ENCODE measurements at regions not wholly inside any gene's neighbourhood (a gene's known extent, or its start where the extent isn't known, plus 50 kb on each side); places are given as distances from the start of the nearest gene placed in this dataset.

DNA sequence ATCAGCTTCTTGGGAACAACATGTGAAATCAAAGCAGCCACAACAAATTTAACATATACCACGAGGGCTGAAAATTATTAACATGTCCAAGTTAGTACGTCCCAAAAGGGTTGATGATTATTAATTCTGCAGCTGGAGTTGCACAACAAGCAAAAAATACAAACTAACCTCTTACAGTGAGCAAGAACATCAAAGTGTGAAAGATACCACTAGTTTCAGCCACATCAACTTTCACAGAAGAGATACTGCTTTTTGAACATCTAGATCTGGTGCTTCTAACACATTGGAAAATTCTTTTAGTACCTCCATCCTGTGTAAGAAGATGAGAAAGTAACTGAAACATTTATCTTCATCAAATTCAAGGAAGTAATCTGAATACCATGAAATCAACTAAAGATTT lies 334.1 kb downstream of the PCDH7 start:
- no peak for DNase-seq (ENCODE audit: low read depth, low spot score)

DNA sequence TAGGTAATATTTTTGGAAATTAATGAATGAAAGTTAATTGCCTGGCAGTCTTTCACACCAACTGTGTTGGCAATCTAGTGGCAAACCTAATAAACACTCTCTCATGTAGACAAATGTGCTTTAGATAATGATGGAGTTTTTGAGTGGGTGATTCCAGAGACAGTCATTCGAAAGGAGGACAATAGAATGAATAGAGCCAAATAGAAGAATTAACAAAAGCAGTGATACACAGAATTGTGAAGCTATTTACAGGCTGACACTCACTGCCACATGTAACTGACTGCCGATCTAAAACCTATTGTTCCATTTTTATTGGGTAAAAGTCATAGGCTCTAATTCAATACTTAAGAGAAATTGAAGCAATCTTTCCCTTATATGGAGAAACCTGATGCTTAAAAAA lies 338.5 kb downstream of the PCDH7 start:
- no peak for DNase-seq (ENCODE audit: low read depth, low spot score)

DNA sequence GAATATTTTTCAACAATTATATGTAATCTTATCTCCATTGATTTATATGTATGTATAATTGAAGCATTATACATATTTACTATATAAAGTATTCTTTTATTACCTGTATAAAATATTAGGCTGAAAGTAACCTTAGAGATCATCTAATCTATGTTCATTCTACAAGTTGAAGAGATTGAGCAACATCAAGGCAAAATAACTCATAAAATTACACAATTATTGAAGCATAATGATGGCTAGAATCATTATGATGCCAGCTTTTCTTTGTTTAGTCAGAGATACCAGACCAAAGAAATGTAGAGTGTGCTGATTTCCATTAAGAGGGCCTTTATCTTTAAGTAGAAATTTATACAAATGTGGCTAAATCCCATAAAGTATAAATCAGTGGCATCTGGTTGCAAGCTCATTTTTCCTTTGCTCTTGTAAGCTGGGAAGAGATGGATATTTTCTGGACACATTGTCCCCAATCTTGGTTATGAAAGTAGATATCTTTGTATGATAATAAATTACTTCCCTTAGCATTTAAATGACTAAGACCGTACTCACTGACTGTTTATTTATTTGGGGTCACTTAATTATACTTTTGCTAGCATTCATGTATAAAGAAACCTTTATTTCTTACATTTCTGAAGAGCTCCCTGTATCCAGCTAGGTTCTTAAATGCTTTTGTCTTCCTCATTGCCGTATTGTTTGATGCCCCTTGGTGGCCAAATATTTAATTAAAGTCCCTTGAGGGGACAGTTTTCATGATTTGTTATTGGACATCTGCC lies 339.8 kb downstream of the PCDH7 start:
- DNase-seq (ENCODE audit: low read depth, low spot score): no peak

DNA sequence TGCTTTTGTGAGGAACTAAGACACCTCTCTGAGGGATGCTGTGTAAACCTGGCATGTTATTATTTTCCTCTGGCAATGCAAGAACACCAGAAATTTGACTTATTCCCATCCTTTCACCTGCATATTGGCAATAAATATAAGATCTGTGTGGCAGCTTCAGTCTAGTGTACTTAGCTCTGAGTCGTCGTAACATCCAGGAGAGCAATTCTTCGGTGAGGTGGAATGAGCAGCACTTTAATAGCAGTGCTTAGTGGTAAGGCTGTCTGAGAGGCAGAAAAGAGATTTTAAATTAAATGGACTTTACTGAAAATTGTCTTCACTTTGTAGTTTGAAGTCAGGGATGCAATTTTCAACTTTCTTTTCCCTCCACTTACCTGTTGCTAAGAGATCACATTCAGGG lies 344.9 kb downstream of the PCDH7 start:
- DNase-seq (ENCODE audit: low read depth, low spot score): no peak

DNA sequence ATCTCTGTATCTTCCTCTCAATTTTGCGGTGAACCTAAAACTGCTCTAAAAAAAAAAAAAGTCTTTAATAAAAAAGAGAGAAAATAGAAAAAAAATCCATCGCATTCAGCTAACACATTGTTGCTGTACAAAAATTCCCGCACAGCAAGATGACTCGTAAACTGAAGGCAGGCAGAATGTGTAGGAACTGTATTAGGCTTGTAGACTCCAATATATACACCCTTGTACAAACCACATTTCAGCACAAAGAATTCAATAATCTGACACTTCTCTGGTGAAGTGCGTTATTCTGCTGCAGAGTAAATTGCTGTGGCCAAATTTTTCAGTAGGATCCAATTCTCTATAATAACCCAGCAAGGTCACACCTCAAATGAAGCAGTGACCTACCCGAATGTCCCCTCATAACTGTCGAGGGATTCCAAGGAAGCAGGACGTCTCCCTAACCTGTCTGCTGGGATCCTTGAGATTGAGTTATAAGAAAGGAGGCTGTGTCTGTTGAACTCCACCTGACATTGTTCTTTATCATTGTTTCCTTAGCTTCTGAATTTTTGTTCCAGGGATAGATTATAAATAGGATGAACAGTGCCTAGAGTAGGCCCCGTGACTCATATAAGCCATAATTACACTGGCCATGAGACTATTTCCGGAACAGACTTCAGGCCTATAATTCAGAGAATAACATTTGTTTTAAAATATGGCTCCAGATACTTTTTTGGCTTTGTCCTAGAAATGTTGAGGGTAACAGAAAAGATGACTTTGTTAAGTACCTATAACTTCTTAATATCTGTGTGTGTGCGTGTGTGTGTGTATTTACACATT lies 348.3 kb downstream of the PCDH7 start:
- no peak for DNase-seq (ENCODE audit: low read depth, low spot score)

DNA sequence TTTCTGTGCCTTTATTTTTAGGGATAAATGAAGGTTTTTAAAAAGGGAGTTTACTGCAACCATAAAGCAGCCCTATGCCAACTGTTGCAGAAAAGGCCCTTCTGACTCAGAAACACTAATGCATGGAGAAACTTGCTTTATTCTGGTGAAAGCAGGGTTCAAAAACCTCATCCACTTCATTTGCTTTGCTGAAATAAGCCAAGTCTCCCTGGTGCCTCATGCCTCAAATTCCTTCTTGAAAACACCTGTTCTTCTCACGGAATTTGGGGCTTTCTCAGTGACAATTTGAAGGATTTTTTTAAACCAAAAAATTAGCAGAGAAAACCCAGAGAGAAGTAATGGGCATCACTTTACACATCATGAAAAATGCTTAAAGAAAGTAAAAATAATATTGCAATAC lies 349.0 kb downstream of the PCDH7 start:
- no peak for DNase-seq (ENCODE audit: low read depth, low spot score)

DNA sequence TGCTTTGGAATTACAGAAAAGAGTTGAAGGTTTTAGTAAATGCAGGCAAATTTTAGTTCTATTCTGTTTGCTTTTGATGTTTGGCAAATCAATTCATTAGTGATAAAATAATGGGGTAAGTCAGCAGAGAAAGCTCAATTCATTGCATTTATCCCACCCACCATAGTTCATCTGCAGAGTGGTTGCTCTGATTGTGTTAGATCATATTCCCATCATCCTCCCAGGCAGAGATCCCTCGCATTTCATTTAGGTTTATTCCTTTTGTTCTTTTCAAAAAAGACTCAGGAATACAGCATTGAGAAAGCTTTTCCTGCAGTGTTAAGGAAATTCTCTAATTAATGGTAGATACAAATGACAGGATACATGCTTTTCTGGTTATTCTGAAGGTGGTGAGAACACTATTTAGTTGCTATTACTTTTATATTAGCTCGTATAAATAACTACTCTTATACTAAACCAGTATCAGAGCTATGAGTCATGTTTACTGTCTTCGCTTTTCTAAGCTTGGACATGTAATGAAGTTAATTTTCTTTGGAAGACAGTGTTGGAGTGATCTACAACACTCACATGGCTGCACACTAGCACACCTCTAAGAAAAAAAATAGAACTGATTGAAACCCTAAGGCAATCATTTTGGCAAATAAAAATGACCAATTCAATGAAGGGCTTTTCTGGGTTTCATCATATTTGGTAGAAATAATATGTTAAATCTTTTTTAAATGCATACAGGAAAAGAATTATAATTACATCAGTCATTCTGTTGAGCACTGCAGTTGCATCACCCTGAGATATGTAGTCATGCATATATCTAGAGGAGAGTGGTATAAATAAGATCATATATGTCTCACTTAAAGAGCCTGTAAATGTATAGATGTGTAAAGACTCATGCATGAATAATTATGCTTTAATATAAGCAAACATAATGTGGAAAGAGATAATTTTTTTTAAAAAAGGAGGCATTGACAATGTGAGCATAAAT lies 351.6 kb downstream of the PCDH7 start:
- no peak for DNase-seq (ENCODE audit: low read depth, low spot score)

DNA sequence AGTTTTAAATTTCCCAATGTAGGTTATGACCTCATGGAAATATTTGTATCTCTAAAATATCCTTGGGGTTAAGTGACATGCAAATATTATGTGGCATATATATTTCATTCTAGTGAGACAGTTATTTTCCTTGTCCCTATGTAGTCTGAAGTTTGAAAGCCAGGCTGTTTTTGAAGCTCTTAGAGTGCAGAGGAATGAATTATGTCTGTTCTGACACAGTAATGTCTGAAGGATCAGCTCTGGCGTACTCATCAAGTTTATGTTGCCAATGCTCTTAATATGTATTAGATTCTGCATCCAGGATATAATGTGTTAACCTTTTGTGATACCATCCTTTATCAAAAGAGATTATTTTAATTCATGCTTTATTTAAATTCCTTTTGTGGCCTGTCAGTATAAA lies 355.8 kb downstream of the PCDH7 start:
- DNase-seq (ENCODE audit: low read depth, low spot score): no peak

DNA sequence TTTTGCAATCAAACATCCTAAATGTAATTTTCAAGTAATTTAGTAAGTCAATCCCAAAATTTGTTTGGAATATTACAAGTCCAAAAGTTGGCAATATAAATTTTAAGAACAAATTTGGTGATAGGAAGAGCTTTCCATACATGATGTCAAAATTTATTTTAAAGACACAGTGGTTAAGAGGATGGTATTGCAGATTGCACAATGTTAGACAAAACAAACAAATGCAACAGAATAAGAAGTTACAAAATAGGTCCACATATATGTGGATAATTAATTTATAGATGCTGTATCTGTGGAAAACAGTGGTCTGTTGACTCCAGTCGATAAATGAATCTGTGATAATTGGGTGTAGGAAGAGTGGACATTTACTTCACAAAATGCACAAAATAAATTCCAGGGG lies 358.5 kb downstream of the PCDH7 start:
- no peak for DNase-seq (ENCODE audit: low read depth, low spot score)

DNA sequence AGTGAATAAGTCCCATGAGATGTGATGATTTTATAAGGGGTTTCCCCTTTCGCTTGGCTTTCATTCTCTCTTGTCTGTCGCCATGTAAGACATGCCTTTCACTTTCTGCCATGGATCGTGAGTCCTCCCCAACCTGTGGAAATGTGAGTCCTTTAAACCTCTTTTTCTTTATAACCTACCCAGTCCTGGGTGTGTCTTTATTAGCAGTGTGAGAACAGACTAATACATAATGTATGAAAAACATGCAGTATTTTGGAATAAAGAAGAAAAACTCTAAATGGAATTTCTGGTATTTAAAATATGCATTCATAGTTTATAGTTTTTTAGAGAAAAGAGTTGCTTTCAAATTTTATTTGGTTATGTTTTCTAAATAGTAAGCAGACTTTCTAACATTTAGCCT lies 360.7 kb downstream of the PCDH7 start:
- DNase-seq (ENCODE audit: low read depth, low spot score): no peak

DNA sequence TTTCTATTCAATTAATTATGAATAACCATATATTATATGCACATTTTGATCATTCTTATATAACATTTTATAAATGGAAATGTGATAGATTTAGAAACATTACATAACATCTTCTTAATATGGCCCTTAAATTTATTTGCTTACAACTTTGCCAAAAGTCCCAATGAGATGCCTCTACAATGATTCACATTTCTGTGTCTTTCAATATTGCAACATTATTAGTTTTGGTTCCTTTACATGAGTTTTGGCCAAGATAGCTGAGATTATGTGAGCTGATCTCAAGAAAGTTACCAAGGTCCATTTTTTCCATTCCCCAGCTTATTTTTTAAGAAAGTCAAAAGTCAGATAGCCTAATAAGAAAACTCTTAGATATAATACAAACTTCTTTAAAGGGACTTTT lies 361.2 kb downstream of the PCDH7 start:
- no peak for DNase-seq (ENCODE audit: low read depth, low spot score)

DNA sequence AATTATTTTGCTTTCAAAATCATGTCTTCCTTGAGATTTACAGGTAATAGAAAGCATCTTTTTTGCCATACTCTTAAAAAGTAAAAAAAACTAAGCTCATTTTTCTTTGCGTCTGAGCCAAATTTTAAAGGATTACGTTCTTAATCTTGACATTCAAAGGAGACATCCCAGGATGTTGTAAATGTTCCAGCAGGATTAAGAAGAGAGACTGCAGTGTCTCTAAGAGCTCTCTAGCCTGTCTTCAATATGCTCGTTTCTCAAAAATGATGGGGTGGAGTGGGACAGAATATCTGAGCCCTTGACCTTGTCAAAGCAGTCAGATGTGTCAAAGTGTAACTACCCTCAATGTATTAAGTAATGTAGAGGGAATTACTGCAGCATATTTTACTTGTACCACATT lies 363.3 kb downstream of the PCDH7 start:
- no peak for DNase-seq (ENCODE audit: low read depth, low spot score)

DNA sequence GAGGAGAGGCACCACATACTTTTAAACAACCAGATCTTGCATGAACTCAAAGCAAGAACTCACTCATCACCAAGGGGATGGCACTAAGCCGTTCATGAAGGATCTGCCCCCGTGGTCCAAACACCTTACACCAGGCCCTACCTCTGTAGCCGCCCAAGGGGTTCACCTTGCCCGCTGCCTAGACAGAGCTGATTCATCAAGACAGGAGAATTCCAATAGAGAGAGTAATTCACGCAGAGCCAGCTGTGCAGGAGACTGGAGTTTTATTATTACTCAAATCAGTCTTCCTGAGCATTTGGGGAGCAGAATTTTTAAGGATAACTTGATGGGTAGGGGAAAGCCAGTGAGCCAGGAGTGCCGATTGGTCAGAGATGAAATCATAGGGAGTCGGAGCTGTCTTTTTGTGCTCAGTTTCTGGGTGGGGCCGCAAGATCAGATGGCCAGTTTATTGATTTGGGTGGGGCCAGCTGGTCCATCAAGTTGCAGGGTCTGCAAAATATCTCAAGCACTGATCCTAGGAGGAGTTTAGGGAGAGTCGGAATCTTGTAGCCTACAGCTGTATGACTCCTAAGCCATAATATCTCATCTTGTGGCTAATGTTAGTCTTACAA lies 364.7 kb downstream of the PCDH7 start:
- no peak for DNase-seq (ENCODE audit: low read depth, low spot score)

DNA sequence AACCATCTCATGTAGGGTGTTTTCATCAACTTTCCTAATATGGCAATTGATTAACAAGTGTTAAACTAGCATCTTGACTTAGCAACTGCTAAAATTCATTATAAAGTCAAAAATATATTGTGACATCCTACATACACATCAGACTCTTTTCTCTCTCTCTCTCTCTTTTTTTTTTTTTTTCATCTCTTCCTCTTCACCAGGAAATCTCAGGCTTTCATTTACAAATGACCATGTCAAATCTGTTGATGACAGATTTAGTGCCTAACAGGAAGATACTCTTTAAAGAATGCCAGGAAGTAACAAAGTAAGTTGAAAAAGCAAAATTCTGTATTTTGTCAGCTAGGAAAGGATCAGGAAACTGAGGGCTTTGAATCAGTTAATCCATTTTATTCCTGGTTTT lies 365.5 kb downstream of the PCDH7 start:
- DNase-seq (ENCODE audit: low read depth, low spot score): no peak

DNA sequence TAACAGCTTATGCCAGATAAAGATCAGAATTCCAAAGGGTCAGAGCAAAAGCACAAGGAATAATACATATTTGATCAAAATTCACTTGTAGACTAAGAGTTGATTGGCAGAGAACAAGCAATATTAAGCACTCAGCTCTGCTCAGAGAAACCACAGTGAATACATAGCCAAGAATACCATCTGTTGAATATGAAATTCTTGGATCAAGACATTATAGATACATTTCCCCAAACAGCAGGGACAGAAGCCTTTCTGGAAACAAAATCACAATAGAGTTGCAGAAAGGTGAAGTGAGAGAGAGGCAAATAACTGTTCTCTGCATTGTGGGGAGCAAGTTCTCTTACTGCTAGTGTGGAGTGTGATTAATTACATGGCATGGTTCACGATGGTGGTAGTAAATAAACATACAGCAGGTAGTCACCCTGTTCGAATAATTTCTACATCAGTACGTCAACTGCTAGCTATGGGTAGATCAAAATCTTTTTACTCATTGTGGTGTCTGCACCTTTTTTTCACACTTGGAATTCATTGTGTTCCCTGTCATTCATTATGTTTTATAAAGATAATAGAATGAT lies 366.7 kb downstream of the PCDH7 start:
- no peak for DNase-seq (ENCODE audit: low read depth, low spot score)

DNA sequence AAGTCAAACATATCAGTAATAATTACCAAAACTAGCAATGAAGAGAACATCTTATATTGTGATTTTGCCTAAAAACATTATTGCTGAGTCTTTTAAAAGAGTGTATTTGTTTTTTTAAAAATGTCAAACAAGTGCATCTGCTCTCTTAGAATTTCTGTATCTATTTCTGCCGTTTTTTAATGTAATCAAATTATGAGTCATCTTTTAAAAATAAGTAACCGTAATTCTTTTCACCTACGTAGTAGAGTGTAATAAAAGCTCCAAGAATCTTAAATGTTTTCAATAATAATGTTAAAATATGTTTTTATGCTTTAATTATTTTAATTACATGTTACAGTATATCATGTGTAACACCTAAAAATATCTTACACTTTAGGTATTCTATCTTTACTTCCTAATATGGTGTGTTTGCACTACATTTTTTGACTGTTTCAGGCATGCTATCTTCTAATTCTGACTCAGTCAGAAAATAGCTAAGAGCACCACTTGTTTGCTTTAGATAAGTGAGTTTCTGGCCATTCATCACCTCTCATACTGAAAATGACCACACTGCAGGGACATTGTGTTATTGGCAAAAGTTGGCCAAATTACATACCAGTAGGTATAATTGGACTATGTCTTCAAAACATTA lies 368.5 kb downstream of the PCDH7 start:
- DNase-seq (ENCODE audit: low read depth, low spot score): no peak

DNA sequence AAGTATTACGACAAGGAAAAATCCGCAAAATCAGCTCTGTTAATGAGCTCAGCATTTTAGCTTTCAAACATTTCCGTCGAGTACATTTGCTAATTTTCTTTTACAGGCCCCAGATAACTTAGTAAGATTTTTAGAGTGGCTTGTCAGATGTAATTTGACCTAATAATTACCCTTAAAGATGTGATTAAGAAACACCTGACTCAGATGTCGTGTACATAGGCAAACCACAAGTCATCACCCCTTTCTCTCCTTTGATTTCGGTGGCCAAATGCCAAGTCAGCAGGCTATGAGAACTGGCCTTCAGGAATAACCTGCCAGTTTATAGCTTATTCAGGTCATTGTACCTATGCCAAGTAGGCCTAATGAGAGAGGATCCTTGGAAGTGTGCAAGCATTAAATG lies 369.6 kb downstream of the PCDH7 start:
- DNase-seq (ENCODE audit: low read depth, low spot score): no peak

DNA sequence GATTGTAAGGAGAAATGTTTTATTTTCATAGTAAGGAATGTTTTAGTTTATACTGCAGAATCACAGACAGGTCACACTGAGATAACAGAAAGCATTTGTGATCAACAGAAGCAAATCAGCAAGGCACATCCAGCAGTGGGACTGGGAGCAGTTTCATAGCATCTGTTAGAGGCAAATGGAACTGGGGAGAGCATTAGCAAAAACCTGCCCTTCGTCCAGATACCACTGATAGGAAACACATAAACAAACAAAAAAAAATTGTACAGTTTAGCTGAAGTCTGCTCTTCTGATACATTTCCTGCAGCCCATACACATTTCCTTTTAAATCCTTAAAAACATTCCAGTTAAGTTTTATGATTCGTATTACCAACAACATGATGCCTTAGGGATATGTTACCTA lies 374.3 kb downstream of the PCDH7 start:
- no peak for DNase-seq (ENCODE audit: low read depth, low spot score)

DNA sequence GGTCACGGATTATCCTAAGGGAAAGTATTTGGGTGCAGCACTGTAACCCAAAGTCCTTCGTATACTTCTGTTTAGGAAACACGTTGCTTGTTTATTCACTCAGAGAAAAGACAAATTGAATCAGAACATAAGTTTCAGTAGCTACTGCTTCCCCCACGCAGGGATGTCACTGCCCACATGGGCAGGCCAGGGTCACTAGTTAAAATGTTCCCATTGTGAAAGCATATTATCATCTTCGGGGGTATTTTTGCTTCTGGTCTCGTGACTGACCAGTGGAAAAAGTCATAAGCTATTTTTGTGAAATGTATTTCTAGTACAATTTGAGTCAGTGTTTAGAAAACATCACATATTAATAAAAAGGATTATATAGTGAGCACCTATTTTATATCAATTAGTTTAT lies 377.8 kb downstream of the PCDH7 start:
- no peak for DNase-seq (ENCODE audit: low read depth, low spot score)

DNA sequence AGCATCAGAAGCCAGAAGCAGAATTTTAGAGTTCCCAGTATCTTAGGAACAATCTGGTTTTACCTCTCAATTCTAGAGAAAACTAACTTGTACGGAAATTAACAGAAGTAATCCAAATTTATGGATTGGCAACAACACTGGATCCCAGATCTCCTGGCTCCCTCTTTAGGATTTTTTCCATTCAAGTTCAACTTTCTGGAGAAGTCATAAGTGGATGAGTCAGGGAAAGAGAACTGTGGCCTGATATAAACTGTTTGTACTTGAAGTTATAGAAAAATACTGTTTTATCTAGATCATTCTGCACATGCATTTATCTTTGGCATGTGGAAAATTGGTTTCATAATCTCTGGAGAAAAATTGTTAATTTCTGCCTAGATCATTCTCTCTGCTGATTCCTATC lies 380.4 kb downstream of the PCDH7 start:
- no peak for DNase-seq (ENCODE audit: low read depth, low spot score)

DNA sequence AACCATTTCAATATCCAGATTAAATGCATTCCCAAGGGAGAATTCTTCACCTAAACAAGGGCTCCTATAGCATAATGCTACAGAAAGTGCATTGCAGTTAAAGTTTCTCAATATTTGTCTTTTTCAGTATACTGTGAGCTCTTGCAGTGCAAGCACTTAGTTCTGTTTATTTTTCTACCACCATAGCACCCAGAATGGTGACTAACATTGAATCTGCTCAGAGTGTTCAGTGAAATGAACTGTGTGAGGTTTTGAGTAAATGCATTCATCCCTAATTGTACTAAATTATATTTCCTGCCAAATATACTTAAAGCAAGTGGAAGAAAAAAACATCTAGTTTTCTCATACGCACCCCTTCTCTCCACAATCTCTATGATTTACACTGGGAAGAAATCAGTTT lies 383.9 kb downstream of the PCDH7 start:
- no peak for DNase-seq (ENCODE audit: low read depth, low spot score)
